ENCODE measurements at regions not wholly inside any gene's neighbourhood (a gene's known extent, or its start where the extent isn't known, plus 50 kb on each side); places are given as distances from the start of the nearest gene placed in this dataset.

- DNase-seq (ENCODE audit: low read depth in 2 of 2), result no peak
- no peak for TF ChIP-seq CTCF (IDR thresholded peaks at IDR 0.05; ENCODE audit: low read depth, low read length)
- H3K4me3 ChIP-seq (replicated peaks in 1 of 2; ENCODE audit: low read depth in 2 of 2, low read length in 2 of 2), result no peak overlapping the region
Measured at GRCh38 chr7:8893775-8894174, 460.4 kb downstream of the NXPH1 start.

DNA sequence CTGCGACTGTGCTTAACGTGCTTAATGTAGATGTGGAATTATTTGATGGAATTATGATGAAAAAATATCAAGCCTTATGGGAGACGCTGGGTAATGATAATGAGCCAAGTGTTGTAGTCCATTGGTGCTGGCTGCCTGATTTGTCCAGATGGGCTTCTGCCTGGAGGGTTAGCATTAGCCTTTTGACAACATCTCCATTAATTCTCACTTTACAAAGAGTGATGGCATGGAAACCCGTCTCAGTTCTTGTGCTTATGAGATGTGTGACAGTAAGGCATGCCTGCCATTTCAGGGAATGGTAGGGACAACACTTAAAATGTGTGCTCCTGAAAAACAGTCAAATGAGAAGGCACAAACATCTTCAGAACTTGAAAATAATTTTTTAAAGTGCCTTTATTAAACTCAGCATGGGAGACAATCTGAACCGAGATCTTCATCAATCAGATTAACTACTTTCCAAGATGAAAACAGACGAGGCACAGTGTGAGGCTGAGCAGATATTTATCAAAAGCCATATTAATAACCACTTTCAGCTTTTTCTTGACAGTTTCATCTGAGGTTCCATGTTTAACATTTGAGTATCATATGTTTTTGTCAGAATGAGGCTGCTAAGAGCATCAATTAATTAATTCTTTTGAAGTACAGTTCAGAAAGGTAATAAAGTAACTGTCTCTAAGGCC, 473.1 kb downstream of the NXPH1 start:
- H3K4me3 ChIP-seq (replicated peaks in 1 of 2; ENCODE audit: low read depth in 2 of 2, low read length in 2 of 2), result no peak overlapping the region
- no peak for DNase-seq (ENCODE audit: low read depth in 2 of 2)
- TF ChIP-seq CTCF (IDR thresholded peaks at IDR 0.05; ENCODE audit: low read depth, low read length), result no peak

DNA sequence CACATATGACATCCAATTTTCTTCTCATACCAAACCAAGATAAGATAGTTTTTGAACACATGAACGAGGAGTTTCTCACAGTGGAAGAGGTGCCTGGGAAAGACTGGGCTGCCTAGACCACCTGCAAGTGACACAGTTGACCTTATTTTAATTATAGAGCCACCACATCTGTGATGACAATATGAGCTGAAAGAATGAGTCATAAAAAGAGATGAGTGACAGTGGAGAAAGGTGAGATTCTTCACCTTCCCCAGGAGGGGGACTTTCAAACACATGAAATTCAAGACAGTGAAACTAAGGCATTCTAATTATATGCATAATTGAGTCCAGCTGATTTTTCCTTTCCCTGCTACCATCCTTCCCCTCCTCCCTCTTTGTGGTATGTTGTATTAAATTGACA, 475.5 kb downstream of the NXPH1 start:
- no peak for TF ChIP-seq CTCF (IDR thresholded peaks at IDR 0.05; ENCODE audit: low read depth, low read length)
- DNase-seq (ENCODE audit: low read depth in 2 of 2), result no peak
- no peak overlapping the region for H3K4me3 ChIP-seq (replicated peaks in 1 of 2; ENCODE audit: low read depth in 2 of 2, low read length in 2 of 2)

DNA sequence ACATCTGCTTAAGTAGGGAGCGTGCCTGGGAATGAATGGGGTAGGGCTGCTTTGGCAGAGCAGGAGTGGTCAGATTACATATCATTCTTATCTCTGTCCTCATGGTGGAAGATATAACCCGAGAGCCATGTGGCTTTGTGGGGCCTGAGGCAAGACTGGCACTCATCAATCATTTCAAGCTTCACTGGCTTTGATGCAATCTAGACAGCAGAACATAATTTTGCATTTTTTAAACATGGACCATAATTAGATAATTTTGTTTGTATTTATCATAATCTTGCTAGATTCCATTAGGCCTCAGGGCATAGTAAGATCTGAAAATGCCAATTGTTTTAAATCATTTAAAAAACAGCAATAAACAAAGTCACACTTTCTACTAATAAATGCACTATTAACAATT, 480.3 kb downstream of the NXPH1 start:
- H3K4me3 ChIP-seq (replicated peaks in 1 of 2; ENCODE audit: low read depth in 2 of 2, low read length in 2 of 2), result no peak overlapping the region
- no peak for DNase-seq (ENCODE audit: low read depth in 2 of 2)
- TF ChIP-seq CTCF (IDR thresholded peaks at IDR 0.05; ENCODE audit: low read depth, low read length), result no peak

DNA sequence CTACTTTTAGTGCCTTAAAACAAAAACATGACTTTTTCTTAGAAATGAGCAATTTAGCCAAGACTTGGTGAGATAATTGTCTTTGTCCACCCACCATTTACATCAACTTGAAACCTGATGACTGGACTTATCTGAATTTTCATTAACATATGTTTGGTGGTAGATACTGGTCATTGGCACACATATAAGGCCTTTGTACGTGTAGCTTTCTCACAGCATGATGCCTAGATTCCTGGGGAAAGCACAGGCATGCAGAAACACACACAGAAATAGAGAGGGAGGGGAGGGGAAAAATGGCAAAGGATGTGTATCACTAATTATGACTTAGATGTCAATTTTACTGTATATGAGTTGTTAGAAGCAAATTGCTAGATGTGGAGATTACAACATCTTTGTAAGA, 488.4 kb downstream of the NXPH1 start:
- H3K4me3 ChIP-seq (replicated peaks in 1 of 2; ENCODE audit: low read depth in 2 of 2, low read length in 2 of 2), result no peak overlapping the region
- no peak for DNase-seq (ENCODE audit: low read depth in 2 of 2)
- no peak for TF ChIP-seq CTCF (IDR thresholded peaks at IDR 0.05; ENCODE audit: low read depth, low read length)

DNA sequence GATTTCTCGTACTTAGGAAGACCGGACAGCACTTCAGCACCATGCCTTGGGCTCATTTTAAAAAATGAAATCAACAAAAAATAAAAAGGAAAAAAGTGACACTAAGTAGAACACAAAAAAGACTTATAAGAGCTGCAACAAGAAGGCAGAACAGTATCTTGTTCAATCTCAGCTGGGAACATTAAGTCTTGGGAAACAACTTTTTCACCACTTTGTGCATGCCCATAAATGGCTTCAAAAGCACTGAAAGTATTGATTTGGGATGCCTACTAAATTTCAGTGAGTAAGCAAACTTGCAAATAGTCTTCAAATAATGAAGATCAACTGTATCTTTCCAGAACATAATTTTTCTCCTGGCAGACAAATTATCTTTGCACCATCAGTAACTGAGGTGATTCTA, 489.3 kb downstream of the NXPH1 start:
- no peak overlapping the region for H3K4me3 ChIP-seq (replicated peaks in 1 of 2; ENCODE audit: low read depth in 2 of 2, low read length in 2 of 2)
- DNase-seq (ENCODE audit: low read depth in 2 of 2), result no peak
- TF ChIP-seq CTCF (IDR thresholded peaks at IDR 0.05; ENCODE audit: low read depth, low read length), result no peak

All from cardiac fibroblast (primary cell).